ENCODE measurements at regions not wholly inside any gene's neighbourhood (a gene's known extent, or its start where the extent isn't known, plus 50 kb on each side); places are given as distances from the start of the nearest gene placed in this dataset.
A peak's percentile ranks its signal among the peaks of the same experiment; 100 is the strongest.
"Not testable (repeated sequence)": the region's sequence is repeated elsewhere in the genome, so short reads cannot be mapped to it uniquely, and the experiment has no call there.

DNA sequence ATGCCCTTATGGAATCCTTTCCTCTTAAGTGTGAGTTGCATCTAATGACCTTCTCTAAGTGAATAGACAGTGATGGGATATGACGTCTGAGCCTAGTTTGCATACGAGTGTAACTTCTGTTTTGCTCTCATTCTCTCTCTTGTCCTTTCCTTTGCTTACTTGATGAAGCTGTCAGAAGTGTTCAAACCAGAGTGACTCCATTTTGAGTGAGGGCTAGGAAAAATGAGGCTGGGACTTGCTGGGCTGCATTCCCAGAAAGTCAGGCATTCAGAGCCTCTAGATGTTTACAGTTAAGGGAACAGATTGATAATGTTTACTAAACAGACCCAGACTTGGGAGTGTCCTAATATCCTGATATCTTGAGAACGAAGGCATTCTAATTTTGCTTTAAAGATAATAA lies 311.2 kb upstream of the SOX4 start:
- not testable (repeated sequence) for DNase-seq (ENCODE audit: low spot score)

- no peak for DNase-seq (ENCODE audit: low spot score)
These were observed 309.4 kb upstream of the SOX4 start for GRCh38 chr6:21284166-21284565.

GRCh38 chr6:21284706-21285105 lies 308.8 kb upstream of the SOX4 start:
- DNase-seq (ENCODE audit: low spot score): no peak

- no peak for DNase-seq (ENCODE audit: low spot score)
These were observed 299.4 kb upstream of the SOX4 start for GRCh38 chr6:21294144-21294543.

DNA sequence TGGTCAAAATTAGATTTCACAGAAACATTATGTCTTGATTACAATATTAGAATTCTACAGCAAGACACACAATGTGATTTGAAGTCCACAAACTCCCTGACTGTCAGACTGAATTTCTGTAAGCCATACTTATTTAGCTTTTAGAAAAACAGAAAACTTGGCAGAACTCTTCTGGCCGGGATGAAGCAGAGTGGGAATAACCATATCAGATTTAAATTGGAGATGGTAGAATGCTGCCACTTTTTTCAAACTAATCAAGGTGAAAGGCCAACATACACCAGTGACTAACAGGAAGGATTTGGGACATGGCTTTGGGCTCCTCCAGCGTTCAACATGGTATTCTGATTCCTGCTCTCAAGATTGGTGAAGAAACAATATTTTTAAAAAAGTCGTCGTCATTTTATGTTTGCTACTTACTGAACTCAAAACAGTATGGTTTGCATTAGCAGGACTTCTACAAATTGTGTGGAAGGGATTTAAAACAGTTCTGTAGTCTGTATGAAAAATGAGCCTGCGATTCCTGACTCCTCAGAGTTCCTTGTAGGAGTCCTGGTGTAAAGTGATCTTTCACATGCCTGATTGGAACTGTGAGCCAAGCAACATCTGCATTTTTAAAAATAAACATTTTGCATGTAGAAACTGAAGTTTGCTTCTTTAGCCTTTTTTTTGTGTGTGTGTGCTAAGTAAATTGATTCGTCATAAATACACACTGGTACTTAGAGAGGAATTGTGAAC lies 297.9 kb upstream of the SOX4 start:
- DNase-seq (ENCODE audit: low spot score): no peak

GRCh38 chr6:21297665-21298064 lies 295.9 kb upstream of the SOX4 start:
- DNase-seq (ENCODE audit: low spot score): no peak

- DNase-seq (ENCODE audit: low spot score): no peak
These were observed 294.3 kb upstream of the SOX4 start for GRCh38 chr6:21299216-21299615.

GRCh38 chr6:21300439-21300838 lies 293.1 kb upstream of the SOX4 start:
- no peak for DNase-seq (ENCODE audit: low spot score)

GRCh38 chr6:21305893-21306332 lies 287.6 kb upstream of the SOX4 start:
- peak; percentile 82 for DNase-seq (ENCODE audit: low spot score)

DNA sequence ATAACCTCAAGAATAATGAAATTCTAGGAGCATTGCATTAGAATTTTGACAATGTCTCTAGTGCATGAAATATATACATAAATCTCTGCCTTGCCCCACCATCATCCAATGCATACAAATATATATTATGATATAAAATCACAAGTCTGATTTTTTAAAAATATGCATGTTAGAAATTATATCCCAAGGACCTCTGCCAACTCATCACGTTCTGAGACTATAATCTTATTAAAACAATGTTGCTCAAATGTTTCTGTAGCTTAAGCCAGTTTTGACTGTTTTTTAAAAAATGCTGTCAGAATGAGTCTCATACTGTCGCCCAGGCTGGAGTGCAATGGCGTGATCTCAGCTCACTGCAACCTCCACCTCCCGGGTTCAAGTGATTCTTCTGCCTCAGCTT lies 287.0 kb upstream of the SOX4 start:
- no peak for DNase-seq (ENCODE audit: low spot score)

- DNase-seq (ENCODE audit: low spot score): no peak
These were observed 283.7 kb upstream of the SOX4 start for GRCh38 chr6:21309807-21310221.

DNA sequence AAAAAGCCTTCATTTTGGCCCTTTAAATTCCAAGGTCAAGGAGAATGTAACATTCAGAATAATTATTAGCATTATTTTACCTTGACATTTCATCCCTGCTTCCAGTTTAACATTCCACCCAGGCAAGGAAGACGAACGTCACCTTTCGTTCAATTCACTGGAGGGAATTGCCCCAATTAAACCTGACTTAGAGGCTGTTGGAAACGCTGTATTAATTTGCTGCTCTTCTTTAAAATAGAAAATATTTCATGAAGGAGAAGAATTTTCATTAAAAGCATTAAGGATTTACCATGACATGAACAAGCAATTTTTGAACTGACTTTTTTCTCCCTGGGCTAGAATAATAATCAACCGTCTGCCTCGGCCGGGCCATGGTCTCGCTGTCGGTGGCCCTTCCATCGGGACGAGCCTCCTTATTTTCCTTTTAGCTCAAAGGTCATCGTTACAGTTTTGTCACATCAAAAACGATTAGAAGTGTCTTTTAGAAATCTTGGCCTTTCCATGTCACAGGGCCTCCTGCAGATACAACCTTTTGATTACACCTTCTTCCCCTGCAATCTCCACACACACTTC lies 282.9 kb upstream of the SOX4 start:
- no peak for DNase-seq (ENCODE audit: low spot score)

GRCh38 chr6:21312118-21312517 lies 281.4 kb upstream of the SOX4 start:
- no peak for DNase-seq (ENCODE audit: low spot score)

DNA sequence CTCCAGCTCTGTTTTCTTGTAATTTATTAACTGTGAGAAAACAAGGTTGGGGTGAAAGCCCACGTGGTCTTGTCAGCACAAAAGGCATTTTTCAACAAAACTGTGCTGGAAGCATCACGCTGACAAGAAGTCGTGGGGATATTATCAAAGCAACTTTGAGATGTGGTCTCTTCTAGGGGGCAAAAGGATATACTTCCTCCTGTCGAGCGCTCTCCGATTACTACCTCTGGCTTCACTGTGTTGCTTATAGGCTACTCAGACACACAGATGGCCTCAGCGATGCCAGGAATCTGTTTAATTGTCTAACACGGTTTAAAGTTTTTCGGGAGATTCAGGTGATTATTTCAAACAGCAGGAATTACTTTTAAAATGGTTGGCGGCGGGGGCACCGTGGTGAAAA lies 275.9 kb upstream of the SOX4 start:
- DNase-seq (ENCODE audit: low spot score): no peak

GRCh38 chr6:21321076-21321475 lies 272.5 kb upstream of the SOX4 start:
- DNase-seq (ENCODE audit: low spot score): no peak

- no peak for DNase-seq (ENCODE audit: low spot score)
These were observed 272.0 kb upstream of the SOX4 start for GRCh38 chr6:21321531-21321930.

DNA sequence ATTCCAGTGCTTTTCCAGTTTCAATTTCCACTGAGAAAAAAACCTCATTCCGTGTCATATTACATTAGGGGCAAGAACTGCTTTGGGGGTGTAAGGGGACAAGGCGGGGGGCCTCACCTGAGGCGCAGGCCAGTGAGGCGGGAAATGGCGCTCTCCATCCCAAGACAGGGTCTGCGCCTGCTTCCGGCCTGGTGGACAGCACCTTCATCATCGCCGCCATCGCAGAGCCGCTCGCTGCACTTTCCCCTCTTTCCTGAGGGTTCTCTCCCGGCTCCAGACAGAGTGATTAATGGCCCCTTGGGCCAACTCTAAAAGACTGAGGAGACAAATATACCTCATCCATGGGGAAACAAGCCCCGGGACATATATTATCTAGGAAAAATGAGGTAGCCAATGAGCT lies 270.0 kb upstream of the SOX4 start:
- no peak for DNase-seq (ENCODE audit: low spot score)

- no peak for DNase-seq (ENCODE audit: low spot score)
These were observed 268.2 kb upstream of the SOX4 start for GRCh38 chr6:21325201-21325856.

GRCh38 chr6:21327326-21328112 lies 266.0 kb upstream of the SOX4 start:
- no peak for DNase-seq (ENCODE audit: low spot score)

GRCh38 chr6:21331235-21331634 lies 262.3 kb upstream of the SOX4 start:
- DNase-seq (ENCODE audit: low spot score): no peak

DNA sequence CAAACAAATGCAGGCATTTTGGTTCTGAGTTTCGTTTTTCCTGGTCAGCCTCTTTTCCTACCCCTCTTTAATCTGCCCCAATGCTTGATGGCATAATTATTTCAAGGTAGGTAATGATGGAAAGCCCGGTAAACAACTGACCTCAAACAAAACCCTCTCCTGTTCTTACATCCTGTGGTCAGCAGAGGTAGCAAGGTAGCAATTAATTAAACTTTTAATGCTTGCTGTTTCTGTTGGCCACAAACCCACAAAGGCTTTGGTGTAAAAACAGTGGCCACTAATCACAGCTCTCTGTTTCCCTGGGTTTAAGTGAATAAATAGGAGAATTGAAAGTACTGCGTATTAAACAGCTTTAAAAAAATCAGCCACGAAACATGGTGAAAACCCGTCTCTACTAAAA lies 261.5 kb upstream of the SOX4 start:
- DNase-seq (ENCODE audit: low spot score): no peak

GRCh38 chr6:21332660-21333059 lies 260.9 kb upstream of the SOX4 start:
- DNase-seq (ENCODE audit: low spot score): no peak
